ENCODE measurements at regions not wholly inside any gene's neighbourhood (a gene's known extent, or its start where the extent isn't known, plus 50 kb on each side); places are given as distances from the start of the nearest gene placed in this dataset.

GRCh38 chr12:94815958-94816357 is 165.6 kb upstream of the TMCC3 start:
- no peak for DNase-seq (ENCODE audit: low read depth)

- no peak for DNase-seq (ENCODE audit: low read depth)
Observed at GRCh38 chr12:94815450-94815849, 165.1 kb upstream of the TMCC3 start.

GRCh38 chr12:94813314-94813713 is 163.0 kb upstream of the TMCC3 start:
- no peak for DNase-seq (ENCODE audit: low read depth)

GRCh38 chr12:94812345-94812744 is 162.0 kb upstream of the TMCC3 start:
- DNase-seq (ENCODE audit: low read depth): no peak

GRCh38 chr12:94811611-94812010 is 161.3 kb upstream of the TMCC3 start:
- no peak for DNase-seq (ENCODE audit: low read depth)

GRCh38 chr12:94807951-94808350 is 157.6 kb upstream of the TMCC3 start:
- no peak for DNase-seq (ENCODE audit: low read depth)

- DNase-seq (ENCODE audit: low read depth): no peak
Observed at GRCh38 chr12:94806617-94807016, 156.3 kb upstream of the TMCC3 start.

GRCh38 chr12:94805749-94806529 is 155.6 kb upstream of the TMCC3 start:
- no peak for DNase-seq (ENCODE audit: low read depth)

- DNase-seq (ENCODE audit: low read depth): no peak
Observed at GRCh38 chr12:94803939-94804338, 153.6 kb upstream of the TMCC3 start.

- DNase-seq (ENCODE audit: low read depth): no peak
Observed at GRCh38 chr12:94802796-94803195, 152.4 kb upstream of the TMCC3 start.

- no peak for DNase-seq (ENCODE audit: low read depth)
Observed at GRCh38 chr12:94801745-94802144, 151.4 kb upstream of the TMCC3 start.

- no peak for DNase-seq (ENCODE audit: low read depth)
Observed at GRCh38 chr12:94799136-94799535, 148.8 kb upstream of the TMCC3 start.

- no peak for DNase-seq (ENCODE audit: low read depth)
Observed at GRCh38 chr12:94798113-94798512, 147.8 kb upstream of the TMCC3 start.

- no peak for DNase-seq (ENCODE audit: low read depth)
Observed at GRCh38 chr12:94795520-94795919, 145.2 kb upstream of the TMCC3 start.

GRCh38 chr12:94795044-94795443 is 144.7 kb upstream of the TMCC3 start:
- no peak for DNase-seq (ENCODE audit: low read depth)

- DNase-seq (ENCODE audit: low read depth): no peak
Observed at GRCh38 chr12:94793191-94793595, 142.8 kb upstream of the TMCC3 start.

- no peak for DNase-seq (ENCODE audit: low read depth)
Observed at GRCh38 chr12:94792693-94793092, 142.3 kb upstream of the TMCC3 start.

GRCh38 chr12:94791933-94792332 is 141.6 kb upstream of the TMCC3 start:
- no peak for DNase-seq (ENCODE audit: low read depth)

GRCh38 chr12:94790825-94791224 is 140.5 kb upstream of the TMCC3 start:
- no peak for DNase-seq (ENCODE audit: low read depth)

GRCh38 chr12:94790370-94790769 is 140.0 kb upstream of the TMCC3 start:
- DNase-seq (ENCODE audit: low read depth): no peak

- DNase-seq (ENCODE audit: low read depth): no peak
Observed at GRCh38 chr12:94789510-94790225, 139.3 kb upstream of the TMCC3 start.

- DNase-seq (ENCODE audit: low read depth): no peak
Observed at GRCh38 chr12:94788298-94788697, 137.9 kb upstream of the TMCC3 start.

GRCh38 chr12:94786906-94787305 is 136.5 kb upstream of the TMCC3 start:
- DNase-seq (ENCODE audit: low read depth): no peak

GRCh38 chr12:94783862-94784261 is 133.5 kb upstream of the TMCC3 start:
- no peak for DNase-seq (ENCODE audit: low read depth)

Measured in T follicular helper cell (primary cell).